Neural cell (in vitro differentiated cells): ENCODE measurements at regions not wholly inside any gene's neighbourhood (a gene's known extent, or its start where the extent isn't known, plus 50 kb on each side); places are given as distances from the start of the nearest gene placed in this dataset.

Experiments
- H2AFZ ChIP-seq: fragments of 200-600, 300-800 bp; sonication (generic), shearing (Covaris generic); 2 replicates; pipeline ENCODE4 v1.6.0; 2014; ENCODE audit warnings: low read depth, mild to moderate bottlenecking, antibody characterized with exemption, low read length, moderate library complexity
- H3F3A ChIP-seq: fragments of 200-600 bp; shearing (Covaris generic); 2 replicates; pipeline ENCODE4 v1.6.1; 2016; ENCODE audit warnings: mild to moderate bottlenecking, moderate library complexity, mixed read lengths, antibody characterized with exemption, low read length; ENCODE audit not compliant: insufficient read depth, poor library complexity, severe bottlenecking
- H3K27ac ChIP-seq: fragments of 200-600, 300-800 bp; sonication (generic), shearing (Covaris generic); 2 replicates; pipeline ENCODE4 v1.5.1; 2014; ENCODE audit warnings: mild to moderate bottlenecking, low read length, moderate library complexity
- H3K27me3 ChIP-seq: fragments of 300-800, 200-600 bp; sonication (generic), shearing (Covaris generic); 2 replicates; pipeline ENCODE4 v1.6.0; 2014; ENCODE audit warnings: mild to moderate bottlenecking, low read depth, low read length, moderate library complexity; ENCODE audit not compliant: insufficient read depth
- H3K36me3 ChIP-seq: fragments of 300-800, 200-600 bp; sonication (generic), shearing (Covaris generic); 2 replicates; pipeline ENCODE4 v1.5.1; 2014; ENCODE audit warnings: mild to moderate bottlenecking, antibody characterized with exemption, low read length, moderate library complexity; ENCODE audit not compliant: insufficient read depth
- H3K4me2 ChIP-seq: fragments of 300-800, 200-600 bp; sonication (generic), shearing (Covaris generic); 2 replicates; pipeline ENCODE4 v1.6.0; 2014; ENCODE audit warnings: mild to moderate bottlenecking, low read length
- H3K4me3 ChIP-seq: fragments of 300-800, 200-600 bp; sonication (generic), shearing (Covaris generic); 2 replicates; pipeline ENCODE4 v1.5.1; 2014; ENCODE audit warnings: mild to moderate bottlenecking, low read length, moderate library complexity
- H3K79me2 ChIP-seq: fragments of 200-600 bp; shearing (Covaris generic); replicated peaks from 2 replicates; pipeline ENCODE4 v1.6.0; 2014; ENCODE audit warnings: mild to moderate bottlenecking, low read length, moderate library complexity; ENCODE audit not compliant: insufficient read depth
- H3K9ac ChIP-seq: fragments of 300-800, 200-600 bp; sonication (generic), shearing (Covaris generic); 2 replicates; pipeline ENCODE4 v1.6.1; 2016; ENCODE audit warnings: mild to moderate bottlenecking, low read length, mixed read lengths
- H3K9me2 ChIP-seq: fragments of 200-600 bp; shearing (Covaris generic); 2 replicates; pipeline ENCODE4 v1.6.1; 2016; ENCODE audit warnings: mild to moderate bottlenecking, low read length, mixed read lengths; ENCODE audit not compliant: insufficient read depth
- H3K9me3 ChIP-seq: fragments of 200-600, 300-800 bp; sonication (generic), shearing (Covaris generic); 2 replicates; pipeline ENCODE4 v1.6.1; 2016; ENCODE audit warnings: mild to moderate bottlenecking, mixed run types, low read length, moderate library complexity, mixed read lengths
- H4K20me1 ChIP-seq: fragments of 200-600 bp; shearing (Covaris generic); 2 replicates; pipeline ENCODE4 v1.6.1; 2016; ENCODE audit warnings: mild to moderate bottlenecking, mixed run types; ENCODE audit not compliant: insufficient read depth
- EP300 ChIP-seq: fragments of 450-650 bp; conservative IDR thresholded peaks from 2 replicates; pipeline ENCODE4 v1.6.1; 2014; ENCODE audit warnings: antibody characterized with exemption, mild to moderate bottlenecking, moderate library complexity; ENCODE audit not compliant: poor library complexity, severe bottlenecking
- EZH2 ChIP-seq: fragments of 200-600, 300-800 bp; shearing (Covaris generic), sonication (generic); IDR thresholded peaks from 2 replicates; pipeline ENCODE4 v1.6.1; 2014; ENCODE audit warnings: antibody characterized with exemption, low read length, borderline replicate concordance, mild to moderate bottlenecking; ENCODE audit not compliant: insufficient read depth, poor library complexity, severe bottlenecking
- MXI1 ChIP-seq: fragments of 450-650 bp; conservative IDR thresholded peaks from 2 replicates; pipeline ENCODE4 v1.6.1; 2014; ENCODE audit warnings: antibody characterized with exemption, mild to moderate bottlenecking; ENCODE audit not compliant: poor library complexity, severe bottlenecking
- POLR2AphosphoS5 ChIP-seq: IDR thresholded peaks from 2 replicates; pipeline ENCODE4 v1.6.1; 2012
- RAD21 ChIP-seq: fragments of 450-650 bp; conservative IDR thresholded peaks from 2 replicates; pipeline ENCODE4 v1.6.1; 2014; ENCODE audit warnings: antibody characterized with exemption, mild to moderate bottlenecking, moderate library complexity
- SMC3 ChIP-seq: fragments of 450-650 bp; conservative IDR thresholded peaks from 2 replicates; pipeline ENCODE4 v1.6.1; 2014; ENCODE audit warnings: antibody characterized with exemption, mild to moderate bottlenecking, moderate library complexity; ENCODE audit not compliant: poor library complexity
- TAF1 ChIP-seq: IDR thresholded peaks from 2 replicates; pipeline ENCODE4 v1.6.1; 2012; ENCODE audit warnings: low read depth
- TF ChIP-seq, protein P1 (sequence below): IDR thresholded peaks from 2 replicates; pipeline ENCODE4 v1.6.1; 2012; ENCODE audit warnings: borderline replicate concordance
- TF ChIP-seq, protein P2 (sequence below): fragments of 450-650 bp; IDR thresholded peaks from 2 replicates; pipeline ENCODE4 v1.5.1; 2014; ENCODE audit warnings: antibody characterized with exemption, mild to moderate bottlenecking, moderate library complexity; ENCODE audit not compliant: poor library complexity, severe bottlenecking

DNA sequence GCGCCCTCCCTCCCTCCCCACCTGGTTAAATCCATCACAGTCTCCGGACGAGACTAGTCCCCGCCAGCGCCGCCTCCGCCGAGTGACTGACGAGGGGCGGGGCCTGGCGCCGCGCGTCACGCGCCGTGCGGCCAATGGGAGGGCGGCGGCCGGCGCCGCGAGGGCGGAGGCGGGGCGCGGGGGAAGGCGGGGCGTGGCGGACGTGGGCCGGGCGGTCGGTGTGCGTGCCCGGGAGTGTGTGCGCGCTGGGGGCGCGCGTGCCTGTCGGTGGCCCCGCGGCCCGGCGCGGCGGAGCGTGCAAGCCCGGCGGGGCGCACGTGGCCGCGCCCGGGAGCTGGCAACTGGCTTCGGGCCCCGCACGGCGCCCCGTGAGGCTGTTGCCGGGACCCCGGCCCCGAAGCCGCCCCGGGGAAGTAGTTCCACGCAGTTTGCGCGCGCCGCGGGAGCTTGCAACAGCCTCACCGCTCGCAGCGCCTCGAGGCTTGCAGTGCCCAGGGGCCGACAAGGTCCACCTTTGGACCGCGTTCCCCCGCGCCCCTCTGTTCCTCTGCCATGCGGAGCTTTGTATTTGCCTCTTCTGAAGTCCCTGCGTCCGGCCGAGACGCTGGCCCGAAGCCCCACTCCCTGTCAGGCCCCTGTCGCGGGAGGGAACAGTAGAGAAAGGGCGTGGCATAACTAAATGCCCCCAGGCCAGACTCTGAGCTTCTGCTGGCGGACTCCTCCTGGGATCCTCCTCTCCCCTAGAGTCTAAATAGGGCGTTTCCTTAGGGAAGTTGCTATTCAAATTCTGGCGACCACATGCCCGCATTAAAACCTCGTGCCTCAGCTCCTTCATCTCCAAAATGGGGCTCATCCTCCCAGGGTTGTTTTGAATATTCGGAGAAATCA, 400.9 kb downstream of the SHQ1 start:
- Histone ChIP-seq H3K27ac (peak overlapping the region; percentile 82), H3K9me2 (no peaks in the 10 kb centered on the region), H3K4me3 (peak overlapping the region; percentile 80), H3K9ac (peak overlapping the region; percentile 86), H3K9me3 (no peaks in the 10 kb centered on the region), H2AFZ (peak overlapping the region; percentile 30), H3K27me3 (no peaks in the 10 kb centered on the region), H3K4me2 (no peak overlapping the region), H3F3A (no peaks in the 10 kb centered on the region), H3K36me3 (no peaks in the 10 kb centered on the region), H3K79me2 (peaks cover 44% of the 10 kb centered on the region), H4K20me1 (peaks cover 31% of the 10 kb centered on the region)
- TF ChIP-seq EZH2 (no peak), TAF1 (no peak), SMC3 (peak; percentile 66), RAD21 (peak; percentile 54), POLR2AphosphoS5 (peak; percentile 41), MXI1 (peak; percentile 80), EP300 (peak; percentile 31)
- TF ChIP-seq, protein P1, sequence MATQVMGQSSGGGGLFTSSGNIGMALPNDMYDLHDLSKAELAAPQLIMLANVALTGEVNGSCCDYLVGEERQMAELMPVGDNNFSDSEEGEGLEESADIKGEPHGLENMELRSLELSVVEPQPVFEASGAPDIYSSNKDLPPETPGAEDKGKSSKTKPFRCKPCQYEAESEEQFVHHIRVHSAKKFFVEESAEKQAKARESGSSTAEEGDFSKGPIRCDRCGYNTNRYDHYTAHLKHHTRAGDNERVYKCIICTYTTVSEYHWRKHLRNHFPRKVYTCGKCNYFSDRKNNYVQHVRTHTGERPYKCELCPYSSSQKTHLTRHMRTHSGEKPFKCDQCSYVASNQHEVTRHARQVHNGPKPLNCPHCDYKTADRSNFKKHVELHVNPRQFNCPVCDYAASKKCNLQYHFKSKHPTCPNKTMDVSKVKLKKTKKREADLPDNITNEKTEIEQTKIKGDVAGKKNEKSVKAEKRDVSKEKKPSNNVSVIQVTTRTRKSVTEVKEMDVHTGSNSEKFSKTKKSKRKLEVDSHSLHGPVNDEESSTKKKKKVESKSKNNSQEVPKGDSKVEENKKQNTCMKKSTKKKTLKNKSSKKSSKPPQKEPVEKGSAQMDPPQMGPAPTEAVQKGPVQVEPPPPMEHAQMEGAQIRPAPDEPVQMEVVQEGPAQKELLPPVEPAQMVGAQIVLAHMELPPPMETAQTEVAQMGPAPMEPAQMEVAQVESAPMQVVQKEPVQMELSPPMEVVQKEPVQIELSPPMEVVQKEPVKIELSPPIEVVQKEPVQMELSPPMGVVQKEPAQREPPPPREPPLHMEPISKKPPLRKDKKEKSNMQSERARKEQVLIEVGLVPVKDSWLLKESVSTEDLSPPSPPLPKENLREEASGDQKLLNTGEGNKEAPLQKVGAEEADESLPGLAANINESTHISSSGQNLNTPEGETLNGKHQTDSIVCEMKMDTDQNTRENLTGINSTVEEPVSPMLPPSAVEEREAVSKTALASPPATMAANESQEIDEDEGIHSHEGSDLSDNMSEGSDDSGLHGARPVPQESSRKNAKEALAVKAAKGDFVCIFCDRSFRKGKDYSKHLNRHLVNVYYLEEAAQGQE = no peak
- TF ChIP-seq, protein P2, sequence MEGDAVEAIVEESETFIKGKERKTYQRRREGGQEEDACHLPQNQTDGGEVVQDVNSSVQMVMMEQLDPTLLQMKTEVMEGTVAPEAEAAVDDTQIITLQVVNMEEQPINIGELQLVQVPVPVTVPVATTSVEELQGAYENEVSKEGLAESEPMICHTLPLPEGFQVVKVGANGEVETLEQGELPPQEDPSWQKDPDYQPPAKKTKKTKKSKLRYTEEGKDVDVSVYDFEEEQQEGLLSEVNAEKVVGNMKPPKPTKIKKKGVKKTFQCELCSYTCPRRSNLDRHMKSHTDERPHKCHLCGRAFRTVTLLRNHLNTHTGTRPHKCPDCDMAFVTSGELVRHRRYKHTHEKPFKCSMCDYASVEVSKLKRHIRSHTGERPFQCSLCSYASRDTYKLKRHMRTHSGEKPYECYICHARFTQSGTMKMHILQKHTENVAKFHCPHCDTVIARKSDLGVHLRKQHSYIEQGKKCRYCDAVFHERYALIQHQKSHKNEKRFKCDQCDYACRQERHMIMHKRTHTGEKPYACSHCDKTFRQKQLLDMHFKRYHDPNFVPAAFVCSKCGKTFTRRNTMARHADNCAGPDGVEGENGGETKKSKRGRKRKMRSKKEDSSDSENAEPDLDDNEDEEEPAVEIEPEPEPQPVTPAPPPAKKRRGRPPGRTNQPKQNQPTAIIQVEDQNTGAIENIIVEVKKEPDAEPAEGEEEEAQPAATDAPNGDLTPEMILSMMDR = peak; percentile 60

DNA sequence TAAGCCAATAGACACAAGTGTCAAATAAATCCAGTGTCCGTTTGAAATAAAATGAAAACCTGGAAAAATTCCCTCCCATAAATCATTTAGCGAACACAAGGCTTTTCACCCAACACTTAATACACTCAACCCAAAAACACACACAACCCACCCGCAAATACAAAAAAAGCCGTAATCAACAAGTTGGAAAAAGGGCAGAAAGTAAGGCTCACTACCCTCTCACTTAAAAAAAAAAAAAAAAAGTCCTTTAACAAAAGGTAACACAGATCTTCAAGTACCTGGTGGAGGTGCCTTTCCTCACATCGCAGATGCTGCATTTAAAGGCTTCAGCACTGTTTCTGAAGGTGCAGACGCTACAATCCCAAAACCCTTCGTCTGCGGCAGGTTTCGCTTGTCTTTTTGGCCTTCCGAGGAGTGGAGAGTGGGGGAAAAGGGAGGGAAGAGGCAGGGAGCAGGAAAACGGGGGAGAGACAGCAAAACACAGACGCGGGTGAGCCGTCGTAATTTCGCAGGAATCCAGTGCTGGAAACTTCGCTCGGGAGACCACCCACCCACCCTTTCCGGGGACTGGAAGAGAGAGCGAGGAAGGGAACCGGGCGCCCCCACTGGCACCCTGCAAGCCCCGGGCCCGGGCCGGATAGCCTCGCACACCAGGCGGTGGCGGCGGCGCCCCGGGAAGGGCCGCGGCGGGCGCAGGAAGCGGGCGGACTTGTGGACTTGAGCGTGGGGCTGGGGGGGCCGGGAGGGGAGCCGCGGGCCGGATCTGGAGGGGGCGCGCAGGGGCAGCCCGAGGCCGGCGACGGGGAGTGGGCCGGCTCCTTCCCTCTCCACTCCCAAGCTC, 401.8 kb downstream of the SHQ1 start, which contains the start of gene RYBP:
Gene RYBP (minus strand): TSS at position 404 of the 841 bp plus-strand sequence.
- peak; percentile 29 for TF ChIP-seq POLR2AphosphoS5
- TF ChIP-seq, protein P1 = peak; percentile 18
- peak; percentile 38 for TF ChIP-seq TAF1
- TF ChIP-seq SMC3 = peak; percentile 67
- TF ChIP-seq, protein P2 = peak; percentile 24
- TF ChIP-seq MXI1 = peak; percentile 30
- no peak for TF ChIP-seq EP300
- TF ChIP-seq RAD21 = peak; percentile 62
- no peak for TF ChIP-seq EZH2
- peak within 1 kb of the TSS; percentile 86 for H3K9ac ChIP-seq
- peaks cover 31% of the 10 kb centered on the region for H4K20me1 ChIP-seq
- peak within 1 kb of the TSS; percentile 82 for H3K27ac ChIP-seq
- H3K36me3 ChIP-seq = no peaks in the 10 kb centered on the region
- H3K4me3 ChIP-seq = peak within 1 kb of the TSS; percentile 80
- H3K9me3 ChIP-seq = no peaks in the 10 kb centered on the region
- no peaks in the 10 kb centered on the region for H3F3A ChIP-seq
- H3K79me2 ChIP-seq = peaks cover 53% of the 10 kb centered on the region
- H3K27me3 ChIP-seq = no peaks in the 10 kb centered on the region
- no peaks in the 10 kb centered on the region for H3K9me2 ChIP-seq
- H2AFZ ChIP-seq = peak within 1 kb of the TSS; percentile 30
- peak within 1 kb of the TSS; percentile 37 for H3K4me2 ChIP-seq
